Thymus (tissue), 11 donors: ENCODE measurements at regions not wholly inside any gene's neighbourhood (a gene's known extent, or its start where the extent isn't known, plus 50 kb on each side); places are given as distances from the start of the nearest gene placed in this dataset.
"Not testable (repeated sequence)": the region's sequence is repeated elsewhere in the genome, so short reads cannot be mapped to it uniquely, and the experiment has no call there.

ENCODE experiments used
- DNase-seq, 9 donors: peaks; one replicate each; pipeline ENCODE4 v3.0.0-alpha.2; 2013; ENCODE audit warnings: low spot score in 9 of 9, low read depth in 6 of 9, missing footprints in 1 of 9
- H3K27ac ChIP-seq, 2 donors: one replicate each; pipeline ENCODE4 v1.5.1; 2013; ENCODE audit warnings: control low read depth in 1 of 2, low read depth in 1 of 2, low read length in 1 of 2, mild to moderate bottlenecking in 1 of 2, moderate library complexity in 1 of 2
- H3K27me3 ChIP-seq, 2 donors: one replicate each; pipeline ENCODE4 v1.5.1; 2013; ENCODE audit warnings: low read length in 1 of 2; ENCODE audit not compliant: control insufficient read depth in 2 of 2, insufficient read depth in 1 of 2
- H3K36me3 ChIP-seq, 2 donors: one replicate each; pipeline ENCODE4 v1.5.1; 2013; ENCODE audit warnings: low read length in 1 of 2, mild to moderate bottlenecking in 1 of 2, moderate library complexity in 1 of 2; ENCODE audit not compliant: control insufficient read depth in 2 of 2, insufficient read depth in 2 of 2
- H3K4me1 ChIP-seq, 2 donors: one replicate each; pipeline ENCODE4 v1.5.1; 2013; ENCODE audit warnings: low read length in 2 of 2; ENCODE audit not compliant: control insufficient read depth in 2 of 2, insufficient read depth in 2 of 2
- H3K4me3 ChIP-seq, 2 donors: one replicate each; pipeline ENCODE4 v1.5.1; 2013; ENCODE audit warnings: low read length in 2 of 2, control low read depth in 1 of 2, mild to moderate bottlenecking in 1 of 2
- H3K9me3 ChIP-seq, 2 donors: one replicate each; pipeline ENCODE4 v1.5.1; 2013; ENCODE audit warnings: low read length in 1 of 2, mild to moderate bottlenecking in 1 of 2; ENCODE audit not compliant: control insufficient read depth in 2 of 2, insufficient read depth in 1 of 2
- WGBS: extraction: QIAGEN DNeasy Blood & Tissue Kit; methylation state at CpG from one replicate; pipeline ENCODE4 v1.1.7; 2013; 5-methylcytosine and 5-hydroxymethylcytosine counted together
- donor health status: healthy.

DNA sequence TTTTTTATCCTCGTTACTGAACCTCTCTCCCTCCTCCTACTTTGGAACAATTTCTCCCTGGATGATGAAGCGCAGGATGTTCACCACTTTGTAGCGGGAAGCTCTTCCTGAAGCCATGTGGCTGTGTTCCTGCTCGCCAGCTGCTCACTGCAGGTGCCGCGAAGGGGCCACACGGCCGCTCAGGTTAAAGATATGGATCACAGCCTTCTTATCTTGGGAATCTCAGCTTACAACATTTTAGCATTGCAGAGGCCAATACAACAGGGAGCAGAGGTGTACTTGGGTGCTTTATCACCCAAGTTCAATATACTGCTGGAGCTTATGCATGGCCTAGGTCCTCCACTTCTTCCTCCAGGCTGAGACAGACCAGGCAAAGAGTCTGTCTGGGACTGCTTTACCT lies 201.2 kb upstream of the G2E3 start:
- H3K36me3 ChIP-seq: no peaks in the 10 kb centered on the region
- no peak overlapping the region for H3K27ac ChIP-seq
- no peak overlapping the region for H3K4me3 ChIP-seq
- WGBS: 92% methylated on average over 8 of the region's 8 CpGs
- peaks cover 0 to 3% of the 10 kb centered on the region in 2 donors for H3K9me3 ChIP-seq
- H3K27me3 ChIP-seq: no peaks in the 10 kb centered on the region
- no peaks in the 10 kb centered on the region for H3K4me1 ChIP-seq
- DNase-seq: no peak

DNA sequence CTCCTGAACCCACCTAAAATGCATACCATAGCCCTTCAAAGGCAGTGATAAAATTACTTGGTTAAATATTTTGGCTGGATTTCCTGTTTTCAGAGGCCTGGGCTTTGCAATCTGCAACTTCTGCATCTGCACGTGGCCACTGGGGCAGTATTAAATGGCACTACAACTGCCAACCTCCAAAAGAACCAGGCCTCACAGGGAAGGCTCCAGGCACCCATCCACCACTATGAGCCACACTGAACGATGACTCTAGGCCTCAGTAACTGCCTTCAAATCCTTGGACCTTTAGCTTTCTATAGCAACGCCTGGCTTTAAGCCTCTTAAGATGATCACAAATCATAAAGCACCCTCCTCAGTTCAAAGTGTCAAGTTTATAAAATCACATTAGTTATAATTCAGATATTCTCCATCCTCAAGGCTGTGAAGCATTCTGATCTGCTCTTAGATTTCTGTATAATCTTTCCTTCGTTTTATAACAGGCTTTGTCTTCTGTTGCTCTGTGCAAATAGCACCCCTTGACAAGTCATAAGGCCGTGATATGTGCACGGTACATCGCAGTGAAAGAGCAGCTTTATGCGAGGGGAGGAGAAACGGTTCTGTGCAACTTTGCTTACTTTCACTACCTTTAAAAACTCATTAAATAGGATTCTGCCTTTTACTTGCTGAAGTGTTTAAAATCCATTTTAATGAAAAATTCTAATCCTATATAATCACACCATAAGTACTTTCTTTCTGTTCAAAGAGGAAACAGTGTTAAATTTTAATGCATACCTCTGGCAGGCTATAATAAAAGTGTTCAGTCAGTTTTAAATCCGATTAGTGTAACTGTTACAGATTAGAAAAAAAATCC lies 196.4 kb upstream of the G2E3 start:
- no peak for DNase-seq
- no peak overlapping the region for H3K4me3 ChIP-seq
- WGBS: 85% methylated on average over 10 of the region's 10 CpGs
- no peaks in the 10 kb centered on the region for H3K36me3 ChIP-seq
- H3K4me1 ChIP-seq: no peaks in the 10 kb centered on the region
- no peak overlapping the region for H3K27ac ChIP-seq
- H3K9me3 ChIP-seq: peaks cover 0 to 3% of the 10 kb centered on the region in 2 donors
- no peaks in the 10 kb centered on the region for H3K27me3 ChIP-seq

DNA sequence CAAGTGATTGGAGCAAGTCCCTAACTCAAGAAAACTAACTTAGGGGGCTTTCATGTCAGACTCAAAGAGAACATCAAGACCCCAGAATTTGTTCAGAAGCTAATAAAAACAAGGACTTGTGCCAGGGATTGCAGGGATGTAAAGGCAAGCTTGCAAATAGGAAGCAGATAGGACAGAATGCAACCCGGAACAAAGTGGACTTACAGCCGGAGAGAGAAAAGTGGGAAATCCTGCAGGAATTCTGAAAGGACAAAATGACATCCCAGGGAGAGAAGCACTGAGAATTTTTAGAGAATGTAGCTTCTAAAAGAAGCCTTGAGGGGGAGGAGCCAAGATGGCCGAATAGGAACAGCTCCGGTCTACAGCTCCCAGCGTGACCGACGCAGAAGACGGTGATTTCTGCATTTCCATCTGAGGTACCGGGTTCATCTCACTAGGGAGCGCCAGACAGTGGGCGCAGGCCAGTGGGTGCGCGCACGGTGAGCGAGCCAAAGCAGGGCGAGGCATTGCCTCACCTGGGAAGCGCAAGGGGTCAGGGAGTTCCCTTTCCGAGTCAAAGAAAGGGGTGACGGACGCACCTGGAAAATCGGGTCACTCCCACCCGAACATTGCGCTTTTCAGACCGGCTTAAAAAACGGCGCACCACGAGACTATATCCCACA lies 195.6 kb upstream of the G2E3 start:
- not testable (repeated sequence) for H3K4me1 ChIP-seq, H3K36me3 ChIP-seq, H3K27me3 ChIP-seq, DNase-seq, H3K27ac ChIP-seq, H3K4me3 ChIP-seq, H3K9me3 ChIP-seq
- 96% methylated on average over 18 of the region's 27 CpGs for WGBS

DNA sequence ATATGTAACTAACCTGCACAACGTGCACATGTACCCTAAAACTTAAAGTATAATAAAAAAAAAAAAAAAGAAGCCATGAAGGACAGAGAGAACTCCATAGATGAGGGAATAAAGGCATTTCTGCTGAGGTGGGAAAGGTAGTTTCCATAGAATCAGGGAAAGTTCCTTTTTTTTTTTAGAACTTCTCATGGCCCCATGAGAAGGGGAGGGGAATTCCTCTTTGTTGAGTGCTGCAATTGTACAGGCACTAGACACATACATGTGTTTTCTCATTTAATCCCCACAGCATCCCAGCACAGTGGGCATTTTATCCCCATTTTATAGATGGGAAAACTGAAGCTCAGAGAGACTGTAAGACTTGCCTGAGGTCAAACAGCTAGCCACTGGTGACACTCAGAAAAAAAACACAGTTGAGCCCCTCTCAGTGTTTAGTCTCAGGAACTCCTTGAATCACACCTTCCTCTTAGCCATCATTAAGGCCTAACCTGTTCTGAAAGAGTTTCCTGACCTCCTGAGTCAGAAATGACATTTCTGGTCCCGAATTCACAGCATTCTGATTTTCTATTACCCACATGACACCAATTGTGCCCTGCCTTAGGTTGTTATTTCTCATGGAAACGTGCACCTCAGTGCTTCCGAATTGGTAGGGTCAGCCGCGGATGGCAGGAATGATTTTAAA lies 189.3 kb upstream of the G2E3 start:
- 91% methylated on average over 6 of the region's 6 CpGs for WGBS
- no peak for DNase-seq
- Histone ChIP-seq H3K36me3 (no peaks in the 10 kb centered on the region), H3K27me3 (no peaks in the 10 kb centered on the region), H3K9me3 (no peaks in the 10 kb centered on the region), H3K27ac (no peak overlapping the region), H3K4me1 (no peaks in the 10 kb centered on the region), H3K4me3 (no peak overlapping the region)

DNA sequence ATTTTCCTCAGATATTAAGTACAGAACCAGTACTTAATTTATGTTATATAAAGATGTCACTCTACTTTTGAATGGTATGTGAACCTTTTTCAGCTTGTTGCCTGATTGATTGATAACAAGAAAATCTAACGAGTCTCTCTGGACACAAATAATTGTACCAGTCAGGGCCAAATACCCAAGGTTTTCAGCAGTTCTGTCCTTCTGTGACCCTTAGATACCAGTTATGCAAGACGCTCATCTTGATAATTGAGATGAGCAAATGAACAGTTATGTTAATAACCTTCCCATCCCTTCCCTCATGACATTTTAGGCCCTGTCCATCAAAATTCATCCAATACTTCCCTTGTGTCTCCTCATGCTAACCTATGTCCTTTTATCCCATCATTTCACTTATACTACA lies 185.9 kb upstream of the G2E3 start:
- no peak overlapping the region for H3K4me3 ChIP-seq
- no peak overlapping the region for H3K27ac ChIP-seq
- no peaks in the 10 kb centered on the region for H3K4me1 ChIP-seq
- no peaks in the 10 kb centered on the region for H3K27me3 ChIP-seq
- no peaks in the 10 kb centered on the region for H3K36me3 ChIP-seq
- 95% methylated on average over 2 of the region's 2 CpGs for WGBS
- no peak for DNase-seq
- H3K9me3 ChIP-seq: no peaks in the 10 kb centered on the region

GRCh38 chr14:30373526-30373925 lies 185.4 kb upstream of the G2E3 start:
- WGBS: 91% methylated on average over 2 of the region's 2 CpGs
- H3K27me3 ChIP-seq: no peaks in the 10 kb centered on the region
- no peak for DNase-seq
- H3K27ac ChIP-seq: no peak overlapping the region
- no peaks in the 10 kb centered on the region for H3K9me3 ChIP-seq
- no peaks in the 10 kb centered on the region for H3K36me3 ChIP-seq
- H3K4me1 ChIP-seq: no peaks in the 10 kb centered on the region
- H3K4me3 ChIP-seq: no peak overlapping the region

DNA sequence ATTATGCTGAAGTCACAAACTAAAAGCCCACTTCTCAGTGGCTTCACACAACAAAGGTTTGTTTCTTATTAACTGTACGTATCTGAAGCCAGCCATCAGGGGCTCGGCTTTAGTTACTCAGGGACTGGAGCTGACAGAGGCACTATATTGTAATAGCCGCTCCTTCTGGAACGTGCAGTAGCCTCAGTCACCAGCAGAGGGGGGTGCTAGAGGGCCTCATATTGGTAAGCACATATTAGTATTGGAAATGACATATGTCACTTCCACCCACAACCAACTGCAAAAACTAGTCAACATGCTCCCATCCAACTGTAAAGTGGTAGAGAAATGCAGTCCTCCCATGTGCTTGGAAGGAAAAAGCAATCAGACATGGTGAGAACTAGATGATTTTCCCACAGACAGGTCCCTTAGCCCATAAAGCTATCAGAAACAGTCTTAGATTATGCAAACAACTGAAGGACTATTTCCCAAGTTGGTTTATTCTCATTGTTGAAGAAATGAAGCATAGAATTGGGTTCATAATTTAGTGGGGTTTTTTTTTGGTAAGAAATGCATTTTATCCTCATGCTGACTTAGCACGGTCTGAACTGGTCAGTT lies 183.6 kb upstream of the G2E3 start:
- Histone ChIP-seq H3K4me3 (no peak overlapping the region), H3K36me3 (no peaks in the 10 kb centered on the region), H3K27me3 (no peaks in the 10 kb centered on the region), H3K9me3 (no peaks in the 10 kb centered on the region), H3K27ac (no peak overlapping the region), H3K4me1 (no peaks in the 10 kb centered on the region)
- DNase-seq: peak in 8 of 9 donors; percentile 5 to 59 (median 28)
- WGBS: 35% methylated on average over 5 of the region's 5 CpGs

DNA sequence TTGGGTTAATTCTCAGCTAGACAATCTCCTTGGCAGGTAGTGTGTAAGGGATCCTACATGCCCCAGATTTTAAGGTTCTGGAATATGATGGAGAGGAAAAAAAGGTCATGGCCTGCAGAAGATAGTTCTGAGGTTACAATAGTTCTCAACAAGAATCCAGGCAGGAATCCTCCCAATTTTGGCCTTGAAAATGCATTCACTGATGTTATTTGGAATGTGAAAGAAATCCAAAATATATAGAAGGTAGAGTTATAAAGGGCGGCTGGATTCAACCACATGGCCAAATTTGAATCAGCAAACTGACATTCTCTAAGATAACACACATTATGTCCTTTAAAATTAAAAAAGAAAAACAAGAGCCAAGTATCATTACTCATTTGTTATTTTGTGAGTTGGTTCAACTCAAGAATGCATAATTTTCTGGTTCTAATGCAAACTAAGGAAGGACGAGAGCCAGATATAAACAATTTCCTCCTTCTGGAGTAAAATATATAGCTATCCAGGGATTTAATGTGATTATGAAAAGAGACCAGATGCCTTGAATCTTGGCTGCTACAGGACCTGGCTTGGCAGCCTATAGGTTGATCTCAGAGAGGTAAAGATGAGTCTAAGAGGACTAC lies 177.0 kb upstream of the G2E3 start:
- Histone ChIP-seq H3K4me3 (no peak overlapping the region), H3K9me3 (no peaks in the 10 kb centered on the region), H3K27ac (no peak overlapping the region), H3K36me3 (no peaks in the 10 kb centered on the region), H3K27me3 (no peaks in the 10 kb centered on the region), H3K4me1 (no peaks in the 10 kb centered on the region)
- no peak for DNase-seq
- WGBS: 93% methylated on average over 2 of the region's 2 CpGs
